22Rv1 (cell line): ENCODE measurements at regions not wholly inside any gene's neighbourhood (a gene's known extent, or its start where the extent isn't known, plus 50 kb on each side); places are given as distances from the start of the nearest gene placed in this dataset.

Source experiments
- ZFX ChIP-seq: fragments of 450-650 bp; IDR thresholded peaks from 2 replicates; pipeline ENCODE4 v1.6.1; 2017; ENCODE audit warnings: antibody characterized with exemption, borderline replicate concordance
- TF ChIP-seq, protein P1 (sequence below): fragments of 450-650 bp; IDR thresholded peaks from 2 replicates; pipeline ENCODE4 v1.5.1; 2017; ENCODE audit warnings: mild to moderate bottlenecking

DNA sequence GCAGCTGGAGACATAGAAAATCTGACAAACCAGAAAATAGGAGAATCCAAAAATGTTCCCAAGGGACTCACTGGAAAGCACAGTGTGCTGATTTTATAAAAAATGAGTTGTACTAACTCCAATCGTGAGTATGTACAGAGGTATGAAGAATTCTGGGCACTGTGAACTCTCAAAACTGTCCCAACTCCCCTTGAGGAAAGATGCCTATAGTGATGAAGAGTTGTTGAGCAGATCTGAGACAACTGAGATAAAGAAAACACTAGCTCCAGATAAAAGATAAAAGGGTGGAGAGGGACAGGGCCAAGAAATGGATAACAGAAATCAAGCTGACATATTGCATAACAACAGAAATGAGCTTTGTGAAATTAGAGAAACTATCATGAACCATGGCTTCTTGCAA is 481.4 kb downstream of the MAFB start:
- TF ChIP-seq, protein P1, sequence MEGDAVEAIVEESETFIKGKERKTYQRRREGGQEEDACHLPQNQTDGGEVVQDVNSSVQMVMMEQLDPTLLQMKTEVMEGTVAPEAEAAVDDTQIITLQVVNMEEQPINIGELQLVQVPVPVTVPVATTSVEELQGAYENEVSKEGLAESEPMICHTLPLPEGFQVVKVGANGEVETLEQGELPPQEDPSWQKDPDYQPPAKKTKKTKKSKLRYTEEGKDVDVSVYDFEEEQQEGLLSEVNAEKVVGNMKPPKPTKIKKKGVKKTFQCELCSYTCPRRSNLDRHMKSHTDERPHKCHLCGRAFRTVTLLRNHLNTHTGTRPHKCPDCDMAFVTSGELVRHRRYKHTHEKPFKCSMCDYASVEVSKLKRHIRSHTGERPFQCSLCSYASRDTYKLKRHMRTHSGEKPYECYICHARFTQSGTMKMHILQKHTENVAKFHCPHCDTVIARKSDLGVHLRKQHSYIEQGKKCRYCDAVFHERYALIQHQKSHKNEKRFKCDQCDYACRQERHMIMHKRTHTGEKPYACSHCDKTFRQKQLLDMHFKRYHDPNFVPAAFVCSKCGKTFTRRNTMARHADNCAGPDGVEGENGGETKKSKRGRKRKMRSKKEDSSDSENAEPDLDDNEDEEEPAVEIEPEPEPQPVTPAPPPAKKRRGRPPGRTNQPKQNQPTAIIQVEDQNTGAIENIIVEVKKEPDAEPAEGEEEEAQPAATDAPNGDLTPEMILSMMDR = no peak
- TF ChIP-seq ZFX = no peak
